Activated T-helper 2 cell treated with anti-CD3 and anti-CD28 coated beads, Interferon-gamma antibody, Interleukin-2, Interleukin-4, amounts not matched to agents 10 μg/mL and 5 μg/mL and 100 μg/mL, durations not matched to agents 14 hours and 24 hours and 36 hours (primary cell): ENCODE measurements at regions not wholly inside any gene's neighbourhood (a gene's known extent, or its start where the extent isn't known, plus 50 kb on each side); places are given as distances from the start of the nearest gene placed in this dataset.
A peak's percentile ranks its signal among the peaks of the same experiment; 100 is the strongest.
"Not testable (repeated sequence)": the region's sequence is repeated elsewhere in the genome, so short reads cannot be mapped to it uniquely, and the experiment has no call there.

Experiments
- DNase-seq: peaks from one replicate; pipeline ENCODE4 v3.0.0; 2021; ENCODE audit warnings: low spot score
- H3K27ac Mint-ChIP-seq: one replicate; pipeline ENCODE4 v1.8.0; 2021; ENCODE audit warnings: mixed read lengths
- H3K27me3 Mint-ChIP-seq: one replicate; pipeline ENCODE4 v1.8.0; 2021; ENCODE audit warnings: low read depth, mixed read lengths
- H3K36me3 Mint-ChIP-seq: one replicate; pipeline ENCODE4 v1.8.0; 2021; ENCODE audit warnings: low read depth, mixed read lengths
- H3K4me1 Mint-ChIP-seq: one replicate; pipeline ENCODE4 v1.8.0; 2021; ENCODE audit warnings: low read depth, mixed read lengths
- H3K4me3 Mint-ChIP-seq: one replicate; pipeline ENCODE4 v1.8.0; 2021; ENCODE audit warnings: low read depth, mild to moderate bottlenecking, moderate library complexity, mixed read lengths
- H3K9me3 Mint-ChIP-seq: one replicate; pipeline ENCODE4 v1.8.0; 2021; ENCODE audit warnings: mixed read lengths
- intact Hi-C: fragments of 100-400 bp; cut with micrococcal nuclease; formaldehyde crosslinking; loops from one replicate; pipeline ENCODE4 v1.15.1; 2023

GRCh38 chr6:37565267-37566110 lies 65.8 kb upstream of the CCDC167 start:
- peaks cover 26% of the 10 kb centered on the region for H3K27me3 Mint-ChIP-seq
- no peak for DNase-seq
- H3K36me3 Mint-ChIP-seq: no peaks in the 10 kb centered on the region
- no peaks in the 10 kb centered on the region for H3K9me3 Mint-ChIP-seq
- intact Hi-C loops: loop anchor here (1.0 to 2.0 kb wide), 3 partner anchors 81 to 241 kb away; no protein-coding TSS in a partner anchor
- H3K27ac Mint-ChIP-seq: no peak overlapping the region
- no peaks in the 10 kb centered on the region for H3K4me1 Mint-ChIP-seq
- no peak overlapping the region for H3K4me3 Mint-ChIP-seq

GRCh38 chr6:37562926-37563288 lies 63.2 kb upstream of the CCDC167 start:
- DNase-seq, intact Hi-C loops, H3K4me3 Mint-ChIP-seq, H3K27ac Mint-ChIP-seq, H3K4me1 Mint-ChIP-seq, H3K9me3 Mint-ChIP-seq, H3K36me3 Mint-ChIP-seq: not testable (repeated sequence)
- H3K27me3 Mint-ChIP-seq: peaks cover 38% of the 10 kb centered on the region

- Mint-ChIP-seq H3K27me3 (peaks cover 39% of the 10 kb centered on the region), H3K27ac (no peak overlapping the region), H3K36me3 (no peaks in the 10 kb centered on the region)
These were observed 61.7 kb upstream of the CCDC167 start for GRCh38 chr6:37561361-37561760.

GRCh38 chr6:37560737-37561103 lies 61.0 kb upstream of the CCDC167 start:
- Mint-ChIP-seq H3K27me3 (peaks cover 39% of the 10 kb centered on the region), H3K4me1 (peaks cover 9% of the 10 kb centered on the region), H3K27ac (no peak overlapping the region), H3K4me3 (no peak overlapping the region), H3K9me3 (no peaks in the 10 kb centered on the region), H3K36me3 (no peaks in the 10 kb centered on the region)
- DNase-seq: no peak
- intact Hi-C loops: no loop called here

More at GRCh38 chr6:37561361-37561760, 61.7 kb upstream of the CCDC167 start:
- intact Hi-C loops: no loop called here
- DNase-seq: no peak
- Mint-ChIP-seq H3K9me3 (no peaks in the 10 kb centered on the region), H3K4me3 (no peak overlapping the region), H3K4me1 (peaks cover 7% of the 10 kb centered on the region)

- no peak overlapping the region for H3K27ac Mint-ChIP-seq
- no peak overlapping the region for H3K4me3 Mint-ChIP-seq
- H3K4me1 Mint-ChIP-seq: peaks cover 14% of the 10 kb centered on the region
- H3K36me3 Mint-ChIP-seq: no peaks in the 10 kb centered on the region
- intact Hi-C loops: loop anchor here (10.0 kb wide), 1 partner anchor 135 kb away; the partner anchor contains the start of gene MDGA1
- H3K9me3 Mint-ChIP-seq: no peaks in the 10 kb centered on the region
- no peak for DNase-seq
- peaks cover 30% of the 10 kb centered on the region for H3K27me3 Mint-ChIP-seq
These were observed 59.8 kb upstream of the CCDC167 start for GRCh38 chr6:37559501-37559900.

- intact Hi-C loops: loop anchor here (10.0 kb wide), 1 partner anchor 136 kb away; the partner anchor contains the start of gene MDGA1
- DNase-seq: no peak
- no peak overlapping the region for H3K27ac Mint-ChIP-seq
- H3K4me1 Mint-ChIP-seq: peaks cover 18% of the 10 kb centered on the region
- H3K27me3 Mint-ChIP-seq: peaks cover 26% of the 10 kb centered on the region
- H3K4me3 Mint-ChIP-seq: no peak overlapping the region
- H3K36me3 Mint-ChIP-seq: no peaks in the 10 kb centered on the region
- H3K9me3 Mint-ChIP-seq: no peaks in the 10 kb centered on the region
These were observed 59.4 kb upstream of the CCDC167 start for GRCh38 chr6:37559050-37559449.

- H3K36me3 Mint-ChIP-seq: no peaks in the 10 kb centered on the region
- H3K9me3 Mint-ChIP-seq: no peaks in the 10 kb centered on the region
- no peak overlapping the region for H3K27ac Mint-ChIP-seq
- H3K27me3 Mint-ChIP-seq: peaks cover 25% of the 10 kb centered on the region
- intact Hi-C loops: loop anchor here (10.0 kb wide), 1 partner anchor 136 kb away; the partner anchor contains the start of gene MDGA1
- H3K4me3 Mint-ChIP-seq: no peak overlapping the region
- DNase-seq: no peak
- H3K4me1 Mint-ChIP-seq: peaks cover 22% of the 10 kb centered on the region
These were observed 59.0 kb upstream of the CCDC167 start for GRCh38 chr6:37558646-37559045.

- H3K4me1 Mint-ChIP-seq: peaks cover 27% of the 10 kb centered on the region
- H3K4me3 Mint-ChIP-seq: no peak overlapping the region
- no peak for DNase-seq
- H3K27me3 Mint-ChIP-seq: peaks cover 25% of the 10 kb centered on the region
- intact Hi-C loops: loop anchor here (10.0 kb wide), 1 partner anchor 137 kb away; the partner anchor contains the start of gene MDGA1
- no peaks in the 10 kb centered on the region for H3K9me3 Mint-ChIP-seq
- H3K27ac Mint-ChIP-seq: no peak overlapping the region
- no peaks in the 10 kb centered on the region for H3K36me3 Mint-ChIP-seq
These were observed 58.5 kb upstream of the CCDC167 start for GRCh38 chr6:37558168-37558567.

GRCh38 chr6:37557645-37558114 lies 58.0 kb upstream of the CCDC167 start:
- Mint-ChIP-seq H3K4me3 (no peak overlapping the region), H3K4me1 (peaks cover 30% of the 10 kb centered on the region), H3K36me3 (no peaks in the 10 kb centered on the region), H3K9me3 (no peaks in the 10 kb centered on the region), H3K27ac (peak overlapping the region; percentile 59), H3K27me3 (peaks cover 25% of the 10 kb centered on the region)
- intact Hi-C loops: loop anchor here (10.0 kb wide), 1 partner anchor 137 kb away; the partner anchor contains the start of gene MDGA1
- no peak for DNase-seq

- Mint-ChIP-seq H3K27me3 (peaks cover 25% of the 10 kb centered on the region), H3K27ac (peak overlapping the region; percentile 59), H3K9me3 (no peaks in the 10 kb centered on the region), H3K4me1 (peaks cover 30% of the 10 kb centered on the region), H3K36me3 (no peaks in the 10 kb centered on the region), H3K4me3 (no peak overlapping the region)
- intact Hi-C loops: loop anchor here (10.0 kb wide), 1 partner anchor 138 kb away; the partner anchor contains the start of gene MDGA1
- no peak for DNase-seq
These were observed 57.4 kb upstream of the CCDC167 start for GRCh38 chr6:37556881-37557644.

GRCh38 chr6:37555040-37555781 lies 55.5 kb upstream of the CCDC167 start:
- Mint-ChIP-seq H3K27ac (no peak overlapping the region), H3K9me3 (no peaks in the 10 kb centered on the region), H3K4me1 (peaks cover 30% of the 10 kb centered on the region), H3K4me3 (no peak overlapping the region), H3K27me3 (peaks cover 14% of the 10 kb centered on the region), H3K36me3 (no peaks in the 10 kb centered on the region)
- DNase-seq: no peak
- intact Hi-C loops: loop anchor here (10.0 kb wide), 1 partner anchor 140 kb away; the partner anchor contains the start of gene MDGA1

GRCh38 chr6:37554480-37554819 lies 54.8 kb upstream of the CCDC167 start:
- no peak for DNase-seq
- intact Hi-C loops: loop anchor here (10.0 kb wide), 1 partner anchor 140 kb away; the partner anchor contains the start of gene MDGA1
- no peak overlapping the region for H3K4me3 Mint-ChIP-seq
- H3K9me3 Mint-ChIP-seq: no peaks in the 10 kb centered on the region
- no peak overlapping the region for H3K27ac Mint-ChIP-seq
- peaks cover 7% of the 10 kb centered on the region for H3K27me3 Mint-ChIP-seq
- H3K36me3 Mint-ChIP-seq: no peaks in the 10 kb centered on the region
- H3K4me1 Mint-ChIP-seq: peaks cover 27% of the 10 kb centered on the region
